WTC11 (cell line): ENCODE measurements at regions not wholly inside any gene's neighbourhood (a gene's known extent, or its start where the extent isn't known, plus 50 kb on each side); places are given as distances from the start of the nearest gene placed in this dataset.

Source experiments
- ATAC-seq: fragments of 200-7000 bp; cut with Tn5 transposase; 2 replicates; pipeline ENCODE4 v1.10.0; 2021; ENCODE audit warnings: mild to moderate bottlenecking, moderate library complexity
- CTCF ChIA-PET: fragments of 300-600 bp; sonication (Branson Sonifier 250); formaldehyde crosslinking; loops from one replicate; lab custom pipeline; 2021; ENCODE audit warnings: antibody characterized with exemption; lab: Charles Lee
- POLR2A ChIA-PET: fragments of 350-600 bp; sonication (Branson Sonifier 250); formaldehyde crosslinking; loops from one replicate; lab custom pipeline; 2021; ENCODE audit warnings: antibody characterized with exemption; lab: Charles Lee
- DNase-seq: peaks from one replicate; pipeline ENCODE4 v3.0.0; 2021; ENCODE audit warnings: low spot score
- H3K27ac Mint-ChIP-seq: 2 replicates; pipeline ENCODE4 v1.8.0; 2021; ENCODE audit warnings: mixed read lengths
- H3K27me3 Mint-ChIP-seq: 2 replicates; pipeline ENCODE4 v1.8.0; 2021; ENCODE audit warnings: low read depth, mild to moderate bottlenecking, moderate library complexity, mixed read lengths
- H3K36me3 Mint-ChIP-seq: 2 replicates; pipeline ENCODE4 v1.8.0; 2021; ENCODE audit warnings: mixed read lengths
- H3K4me1 Mint-ChIP-seq: 2 replicates; pipeline ENCODE4 v1.8.0; 2022; ENCODE audit warnings: mixed read lengths
- H3K4me3 Mint-ChIP-seq: 2 replicates; pipeline ENCODE4 v1.8.0; 2021; ENCODE audit warnings: mild to moderate bottlenecking, moderate library complexity, mixed read lengths
- H3K9me3 Mint-ChIP-seq: 2 replicates; pipeline ENCODE4 v1.8.0; 2021; ENCODE audit warnings: mixed read lengths
- AFF4 ChIP-seq: sonication (generic); formaldehyde crosslinking; IDR thresholded peaks from 2 replicates; pipeline ENCODE4 v1.8.1; 2023; ENCODE audit warnings: mild to moderate bottlenecking, missing genetic modification reagents, borderline replicate concordance
- ATF3 ChIP-seq: sonication (generic); formaldehyde crosslinking; conservative IDR thresholded peaks from 2 replicates; pipeline ENCODE4 v1.8.1; 2022; ENCODE audit warnings: mild to moderate bottlenecking, missing genetic modification reagents
- CREB1 ChIP-seq: sonication (generic); formaldehyde crosslinking; IDR thresholded peaks from 2 replicates; pipeline ENCODE4 v1.8.0; 2023; ENCODE audit warnings: mild to moderate bottlenecking, missing genetic modification reagents
- ESRRA ChIP-seq: sonication (generic); formaldehyde crosslinking; IDR thresholded peaks from 2 replicates; pipeline ENCODE4 v1.8.1; 2022; ENCODE audit warnings: mild to moderate bottlenecking, missing genetic modification reagents, borderline replicate concordance
- FOXJ3 ChIP-seq: sonication (generic); formaldehyde crosslinking; IDR thresholded peaks from 2 replicates; pipeline ENCODE4 v1.9.0; 2021; ENCODE audit warnings: missing genetic modification reagents, mild to moderate bottlenecking, borderline replicate concordance
- IRF2 ChIP-seq: sonication (generic); formaldehyde crosslinking; IDR thresholded peaks from 2 replicates; pipeline ENCODE4 v1.8.0; 2022; ENCODE audit warnings: low read depth, missing genetic modification reagents, borderline replicate concordance
- MAX ChIP-seq: sonication (generic); formaldehyde crosslinking; IDR thresholded peaks from 2 replicates; pipeline ENCODE4 v1.8.0; 2022; ENCODE audit warnings: mild to moderate bottlenecking, missing genetic modification reagents
- MYBL2 ChIP-seq: sonication (generic); formaldehyde crosslinking; IDR thresholded peaks from 2 replicates; pipeline ENCODE4 v1.8.1; 2023; ENCODE audit warnings: mild to moderate bottlenecking, moderate library complexity, missing genetic modification reagents
- NFATC4 ChIP-seq: fragments of 250-450 bp; sonication (Bioruptor Pico); IDR thresholded peaks from 2 replicates; pipeline ENCODE4 v1.9.0; 2021; ENCODE audit warnings: mild to moderate bottlenecking
- NFYB ChIP-seq: sonication (generic); formaldehyde crosslinking; conservative IDR thresholded peaks from 2 replicates; pipeline ENCODE4 v1.8.0; 2022; ENCODE audit warnings: low read depth, missing genetic modification reagents
- NR3C1 ChIP-seq: sonication (generic); formaldehyde crosslinking; conservative IDR thresholded peaks from 2 replicates; pipeline ENCODE4 v1.8.1; 2023; ENCODE audit warnings: low read depth, mild to moderate bottlenecking, missing genetic modification reagents
- PREB ChIP-seq: sonication (generic); formaldehyde crosslinking; IDR thresholded peaks from 2 replicates; pipeline ENCODE4 v1.8.1; 2022; ENCODE audit warnings: mild to moderate bottlenecking, missing genetic modification reagents, moderate library complexity, borderline replicate concordance
- TEAD4 ChIP-seq: sonication (generic); formaldehyde crosslinking; IDR thresholded peaks from 2 replicates; pipeline ENCODE4 v1.8.0; 2022; ENCODE audit warnings: mild to moderate bottlenecking, missing genetic modification reagents
- ZNF219 ChIP-seq: sonication (generic); formaldehyde crosslinking; IDR thresholded peaks from 2 replicates; pipeline ENCODE4 v1.8.0; 2023; ENCODE audit warnings: missing genetic modification reagents, mild to moderate bottlenecking, borderline replicate concordance
- ZNF232 ChIP-seq: sonication (generic); formaldehyde crosslinking; IDR thresholded peaks from 2 replicates; pipeline ENCODE4 v1.8.0; 2022; ENCODE audit warnings: mild to moderate bottlenecking, missing genetic modification reagents
- ZNF532 ChIP-seq: fragments of 250-450 bp; sonication (Bioruptor Pico); IDR thresholded peaks from 2 replicates; pipeline ENCODE4 v1.9.0; 2021; ENCODE audit warnings: mild to moderate bottlenecking, borderline replicate concordance
- ZSCAN18 ChIP-seq: fragments of 250-450 bp; sonication (Bioruptor Pico); IDR thresholded peaks from 2 replicates; pipeline ENCODE4 v2.1.2; 2022; ENCODE audit warnings: mild to moderate bottlenecking, moderate library complexity

GRCh38 chr14:27061299-27061698, 463.5 kb upstream of the NOVA1 start:
- ChIA-PET POLR2A (no interaction called here), CTCF (no interaction called here)
- ATAC-seq, result no peak
- Mint-ChIP-seq H3K4me3 (no peak overlapping the region), H3K36me3 (no peaks in the 10 kb centered on the region), H3K27me3 (no peaks in the 10 kb centered on the region; the same call in 1 of the 2 replicates), H3K9me3 (no peaks in the 10 kb centered on the region), H3K4me1 (no peaks in the 10 kb centered on the region)
- TF ChIP-seq CREB1 (no peak), TEAD4 (CRISPR knock-in tag) (no peak), NFYB (CRISPR knock-in tag) (no peak), NR3C1 (CRISPR knock-in tag) (no peak), MAX (CRISPR knock-in tag) (no peak), ESRRA (no peak), ATF3 (CRISPR knock-in tag) (no peak), NFATC4 (CRISPR knock-in tag) (no peak), ZNF219 (CRISPR knock-in tag) (no peak), ZSCAN18 (CRISPR knock-in tag) (no peak), AFF4 (CRISPR knock-in tag) (no peak), PREB (CRISPR knock-in tag) (no peak), IRF2 (CRISPR knock-in tag) (no peak), MYBL2 (no peak), ZNF532 (CRISPR knock-in tag) (no peak), FOXJ3 (CRISPR knock-in tag) (no peak), ZNF232 (CRISPR knock-in tag) (no peak)
- TF ChIP-seq, all 79 proteins: peak for 0
- no peak overlapping the region for H3K27ac Mint-ChIP-seq
- no peak for DNase-seq
